Esophagus muscularis mucosa (tissue), 4 donors: ENCODE measurements at regions not wholly inside any gene's neighbourhood (a gene's known extent, or its start where the extent isn't known, plus 50 kb on each side); places are given as distances from the start of the nearest gene placed in this dataset.
A peak's percentile ranks its signal among the peaks of the same experiment; 100 is the strongest.

Experiments used
- DNase-seq: peaks from one replicate; pipeline ENCODE4 v3.0.0-alpha.2; 2017; ENCODE audit errors: extremely low spot score
- H3K27ac ChIP-seq, 4 donors: fragments of 200-600 bp; sonication (generic); replicated peaks in 1 of 4; 1 replicate in 3 of 4; 2 replicates in 1 of 4; pipeline ENCODE4 v1.5.1; 2016 to 2019; ENCODE audit warnings: mild to moderate bottlenecking in 1 of 4
- H3K27me3 ChIP-seq, 4 donors: fragments of 200-600 bp; sonication (generic); one replicate each; pipeline versions ENCODE4 v1.5.1 to v1.6.0; 2016 to 2019
- H3K36me3 ChIP-seq, 4 donors: fragments of 200-600 bp; sonication (generic); one replicate each; pipeline ENCODE4 v1.5.1; 2016 to 2019
- H3K4me1 ChIP-seq, 4 donors: fragments of 200-600 bp; sonication (generic); one replicate each; pipeline ENCODE4 v1.5.1; 2016 to 2019
- H3K4me3 ChIP-seq, 4 donors: fragments of 200-600 bp; sonication (generic); 1 replicate in 2 of 4; 2 replicates in 2 of 4; pipeline ENCODE4 v1.5.1; 2016 to 2019; ENCODE audit warnings: mild to moderate bottlenecking in 4 of 4, moderate library complexity in 1 of 4
- H3K9me3 ChIP-seq, 4 donors: fragments of 200-600 bp; sonication (generic); 1 replicate in 3 of 4; 2 replicates in 1 of 4; pipeline ENCODE4 v1.5.1; 2016 to 2019
- EP300 ChIP-seq: sonication (generic); formaldehyde crosslinking; IDR thresholded peaks from one replicate; pipeline ENCODE4 v1.6.1; 2017; ENCODE audit warnings: antibody characterized with exemption
- POLR2A ChIP-seq: fragments of 450-650 bp; IDR thresholded peaks from one replicate; pipeline ENCODE4 v1.6.1; 2017; ENCODE audit warnings: antibody characterized with exemption, moderate library complexity, mild to moderate bottlenecking, low read depth
- POLR2AphosphoS5 ChIP-seq, 2 donors: sonication (generic); formaldehyde crosslinking; IDR thresholded peaks; one replicate each; pipeline ENCODE4 v1.6.1; 2017; ENCODE audit warnings: antibody characterized with exemption in 2 of 2
- WGBS: methylation state at CpG from one replicate; pipeline ENCODE4 v1.1.5; 2018; 5-methylcytosine and 5-hydroxymethylcytosine counted together
- intact Hi-C: fragments of 100-400 bp; cut with DNase I; formaldehyde crosslinking; loops from one replicate; pipeline ENCODE4 v1.15.1; 2023
- TF ChIP-seq, protein P1 (sequence below), 3 experiments: fragments of 200-600 bp in 2 of 3; fragments of 450-650 bp in 1 of 3; sonication (generic) in 2 of 3; IDR thresholded peaks; one replicate each; pipeline ENCODE4 v1.5.1; 2017 to 2019; ENCODE audit warnings: antibody characterized with exemption in 3 of 3, mild to moderate bottlenecking in 2 of 3, moderate library complexity in 1 of 3

DNA sequence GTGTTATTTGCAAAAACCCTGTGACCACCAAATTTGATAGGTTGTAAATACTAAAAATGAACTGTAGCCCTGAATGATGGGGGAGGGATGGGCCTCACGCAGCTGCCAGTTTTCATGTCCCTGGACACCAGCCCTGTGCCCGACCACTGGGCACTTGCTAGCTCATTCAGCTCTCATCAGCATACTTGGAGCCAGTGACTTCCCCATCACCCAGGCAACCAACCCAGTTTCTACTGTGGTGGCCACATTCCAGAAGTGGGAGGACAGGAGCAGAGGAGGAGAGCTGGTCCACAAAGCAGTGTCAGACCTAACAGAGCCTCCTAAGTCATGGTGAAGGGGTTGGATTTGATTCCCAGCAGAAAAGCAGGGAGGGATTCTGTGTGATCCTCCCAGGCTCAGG is 128.2 kb downstream of the CPEB2 start:
- TF ChIP-seq POLR2A, result no peak
- TF ChIP-seq POLR2AphosphoS5 (IDR thresholded peaks at IDR 0.05), result no peak
- no peak for TF ChIP-seq EP300
- TF ChIP-seq, protein P1, sequence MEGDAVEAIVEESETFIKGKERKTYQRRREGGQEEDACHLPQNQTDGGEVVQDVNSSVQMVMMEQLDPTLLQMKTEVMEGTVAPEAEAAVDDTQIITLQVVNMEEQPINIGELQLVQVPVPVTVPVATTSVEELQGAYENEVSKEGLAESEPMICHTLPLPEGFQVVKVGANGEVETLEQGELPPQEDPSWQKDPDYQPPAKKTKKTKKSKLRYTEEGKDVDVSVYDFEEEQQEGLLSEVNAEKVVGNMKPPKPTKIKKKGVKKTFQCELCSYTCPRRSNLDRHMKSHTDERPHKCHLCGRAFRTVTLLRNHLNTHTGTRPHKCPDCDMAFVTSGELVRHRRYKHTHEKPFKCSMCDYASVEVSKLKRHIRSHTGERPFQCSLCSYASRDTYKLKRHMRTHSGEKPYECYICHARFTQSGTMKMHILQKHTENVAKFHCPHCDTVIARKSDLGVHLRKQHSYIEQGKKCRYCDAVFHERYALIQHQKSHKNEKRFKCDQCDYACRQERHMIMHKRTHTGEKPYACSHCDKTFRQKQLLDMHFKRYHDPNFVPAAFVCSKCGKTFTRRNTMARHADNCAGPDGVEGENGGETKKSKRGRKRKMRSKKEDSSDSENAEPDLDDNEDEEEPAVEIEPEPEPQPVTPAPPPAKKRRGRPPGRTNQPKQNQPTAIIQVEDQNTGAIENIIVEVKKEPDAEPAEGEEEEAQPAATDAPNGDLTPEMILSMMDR (IDR thresholded peaks at IDR 0.05), result no peak
- Histone ChIP-seq H3K27me3 (no peaks in the 10 kb centered on the region), H3K4me3 (no peak overlapping the region), H3K9me3 (no peaks in the 10 kb centered on the region), H3K27ac (no peak overlapping the region), H3K4me1 (no peaks in the 10 kb centered on the region), H3K36me3 (no peaks in the 10 kb centered on the region)
- intact Hi-C loops, result no loop called here
- WGBS, result 88% methylated on average over 2 of the region's 2 CpGs
- DNase-seq, result no peak

DNA sequence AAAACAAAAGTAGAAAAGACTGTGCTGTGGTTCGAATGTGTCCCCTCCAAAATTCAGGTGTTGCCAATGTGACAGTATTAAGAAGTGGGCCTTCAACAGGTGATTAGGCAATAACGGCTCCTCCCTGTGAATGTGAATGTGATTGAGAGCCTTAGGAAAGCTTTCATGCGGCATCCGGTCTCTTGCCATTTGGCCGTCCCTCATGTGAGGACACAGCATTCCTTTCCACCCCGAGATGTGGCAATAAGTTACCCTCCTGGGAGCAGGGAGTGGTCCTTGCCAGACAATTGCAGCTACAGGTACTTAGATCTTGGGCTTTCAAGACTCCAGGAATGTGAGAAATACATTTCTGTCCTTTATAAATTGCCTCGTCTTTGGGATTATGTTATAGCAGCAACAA is 129.3 kb downstream of the CPEB2 start:
- intact Hi-C loops, result no loop called here
- peak in 1 of 2 donors; percentile 18 for TF ChIP-seq POLR2AphosphoS5 (IDR thresholded peaks at IDR 0.05)
- TF ChIP-seq, protein P1 (IDR thresholded peaks at IDR 0.05), result no peak
- DNase-seq, result no peak
- Histone ChIP-seq H3K27me3 (no peaks in the 10 kb centered on the region), H3K36me3 (no peaks in the 10 kb centered on the region), H3K9me3 (peaks cover 0 to 2% (median 0%) of the 10 kb centered on the region in 4 donors), H3K27ac (no peak overlapping the region), H3K4me1 (no peaks in the 10 kb centered on the region), H3K4me3 (no peak overlapping the region)
- 61% methylated on average over 7 of the region's 7 CpGs for WGBS

DNA sequence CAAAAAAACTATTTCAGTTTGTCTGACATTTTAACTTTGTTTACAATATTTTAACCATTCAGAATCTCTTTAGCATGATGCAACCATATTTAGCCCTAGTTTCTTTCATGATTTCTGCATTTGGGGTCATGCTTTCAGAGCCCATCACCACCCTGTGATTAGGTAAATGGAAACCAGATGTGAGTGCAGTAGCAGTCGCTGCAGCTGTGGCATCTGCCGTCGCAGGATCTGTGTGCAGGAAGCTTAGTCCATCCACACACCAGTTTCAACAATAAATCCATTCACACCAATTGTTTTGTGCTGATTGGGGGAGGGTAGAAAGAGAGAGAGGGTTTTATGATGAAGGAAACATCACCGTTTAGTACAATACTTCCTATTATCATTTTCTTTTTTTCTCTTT is 130.5 kb downstream of the CPEB2 start:
- Histone ChIP-seq H3K9me3 (peaks cover 0 to 5% (median 1%) of the 10 kb centered on the region in 4 donors), H3K27me3 (no peaks in the 10 kb centered on the region), H3K36me3 (no peaks in the 10 kb centered on the region), H3K4me1 (no peaks in the 10 kb centered on the region), H3K27ac (no peak overlapping the region), H3K4me3 (no peak overlapping the region)
- WGBS, result 26% methylated on average over 4 of the region's 4 CpGs
- DNase-seq, result no peak
- intact Hi-C loops, result no loop called here
- TF ChIP-seq POLR2AphosphoS5 (IDR thresholded peaks at IDR 0.05) (no peak), POLR2A (no peak)

DNA sequence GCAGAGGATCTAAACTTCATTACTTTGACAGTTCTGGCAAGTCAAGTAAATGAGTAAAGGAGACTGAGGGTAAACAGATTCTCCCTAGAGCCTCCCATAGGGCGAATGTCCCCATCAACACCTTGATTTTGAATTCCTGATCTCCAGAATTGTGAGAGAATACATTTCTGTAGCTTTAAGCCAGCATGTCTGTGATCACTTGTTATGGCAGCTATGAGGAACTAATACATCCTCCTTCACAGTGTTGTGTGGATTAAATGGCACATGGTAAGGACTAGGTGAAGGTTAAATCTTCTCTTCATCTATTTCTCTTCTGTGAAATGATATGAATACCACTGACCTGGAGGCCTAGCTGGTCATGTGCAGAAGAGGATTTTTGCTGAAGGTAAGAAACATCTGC is 137.3 kb downstream of the CPEB2 start:
- H3K27me3 ChIP-seq, result no peaks in the 10 kb centered on the region
- H3K4me1 ChIP-seq, result no peaks in the 10 kb centered on the region
- TF ChIP-seq POLR2AphosphoS5 (IDR thresholded peaks at IDR 0.05), result no peak
- TF ChIP-seq, protein P1 (IDR thresholded peaks at IDR 0.05), result no peak
- no peak for TF ChIP-seq EP300
- no peak for TF ChIP-seq POLR2A
- no peak overlapping the region for H3K4me3 ChIP-seq
- WGBS, result 77% methylated on average over 1 of the region's 1 CpG
- peaks cover 0 to 5% (median 1%) of the 10 kb centered on the region in 4 donors for H3K9me3 ChIP-seq
- no peak for DNase-seq
- intact Hi-C loops, result no loop called here
- H3K36me3 ChIP-seq, result no peaks in the 10 kb centered on the region
- H3K27ac ChIP-seq, result no peak overlapping the region

DNA sequence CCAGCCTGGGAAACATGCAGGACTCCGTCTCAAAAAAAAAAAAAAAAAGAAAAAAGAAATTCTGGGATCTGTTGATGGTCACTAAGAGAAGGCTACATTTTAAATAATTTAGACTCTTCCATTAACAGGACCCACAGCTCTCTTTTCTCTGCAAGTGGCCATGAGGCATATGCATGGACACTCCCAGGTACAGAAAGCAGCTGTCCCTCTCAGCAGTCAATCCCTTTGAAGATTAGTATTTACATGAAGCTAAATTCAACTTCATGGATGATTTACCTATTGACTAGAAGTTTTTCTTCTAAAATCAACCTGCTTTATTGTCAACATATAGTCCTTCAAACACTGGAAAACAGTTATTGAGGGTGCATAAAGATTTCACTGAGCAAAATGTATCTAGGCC is 139.9 kb downstream of the CPEB2 start:
- Histone ChIP-seq H3K4me1 (peaks cover 0 to 7% (median 0%) of the 10 kb centered on the region in 4 donors), H3K27ac (no peak overlapping the region), H3K9me3 (no peaks in the 10 kb centered on the region), H3K36me3 (no peaks in the 10 kb centered on the region), H3K4me3 (no peak overlapping the region), H3K27me3 (no peaks in the 10 kb centered on the region)
- no peak for DNase-seq
- 91% methylated on average over 1 of the region's 1 CpG for WGBS
- no peak for TF ChIP-seq EP300
- no peak for TF ChIP-seq POLR2AphosphoS5 (IDR thresholded peaks at IDR 0.05)
- no peak for TF ChIP-seq POLR2A
- TF ChIP-seq, protein P1 (IDR thresholded peaks at IDR 0.05), result no peak
- intact Hi-C loops, result no loop called here
